GM19035 (cell line): ENCODE measurements at regions not wholly inside any gene's neighbourhood (a gene's known extent, or its start where the extent isn't known, plus 50 kb on each side); places are given as distances from the start of the nearest gene placed in this dataset.
"Not testable (repeated sequence)": the region's sequence is repeated elsewhere in the genome, so short reads cannot be mapped to it uniquely, and the experiment has no call there.

Experiments used
- ATAC-seq: cut with Tn5 transposase; IDR thresholded peaks from one replicate; pipeline ENCODE4 v1.9.1; 2021; ENCODE audit not compliant: unreplicated experiment

GRCh38 chr12:76292891-76293290 lies 55.3 kb downstream of the BBS10 start:
- ATAC-seq: not testable (repeated sequence)

GRCh38 chr12:76292305-76292704 lies 55.9 kb downstream of the BBS10 start:
- ATAC-seq: not testable (repeated sequence)

GRCh38 chr12:76290963-76291859 lies 57.0 kb downstream of the BBS10 start:
- no peak for ATAC-seq

GRCh38 chr12:76288218-76288617 lies 60.0 kb downstream of the BBS10 start:
- ATAC-seq: no peak

GRCh38 chr12:76284816-76285750 lies 63.1 kb downstream of the BBS10 start:
- ATAC-seq: no peak

- ATAC-seq: no peak
These were observed 65.5 kb downstream of the BBS10 start for GRCh38 chr12:76282744-76283143.

- no peak for ATAC-seq
These were observed 70.7 kb downstream of the BBS10 start for GRCh38 chr12:76277480-76277879.

GRCh38 chr12:76276499-76277151 lies 71.6 kb downstream of the BBS10 start:
- no peak for ATAC-seq

GRCh38 chr12:76275511-76276093 lies 72.6 kb downstream of the BBS10 start:
- no peak for ATAC-seq

- ATAC-seq: no peak
These were observed 73.7 kb downstream of the BBS10 start for GRCh38 chr12:76274420-76275083.

- no peak for ATAC-seq
These were observed 75.9 kb downstream of the BBS10 start for GRCh38 chr12:76272287-76272686.

GRCh38 chr12:76270657-76271358 lies 77.4 kb downstream of the BBS10 start:
- no peak for ATAC-seq

GRCh38 chr12:76268267-76268666 lies 79.9 kb downstream of the BBS10 start:
- ATAC-seq: no peak

GRCh38 chr12:76266797-76267196 lies 81.4 kb downstream of the BBS10 start:
- ATAC-seq: no peak

- no peak for ATAC-seq
These were observed 82.6 kb downstream of the BBS10 start for GRCh38 chr12:76265424-76266180.

- no peak for ATAC-seq
These were observed 83.6 kb downstream of the BBS10 start for GRCh38 chr12:76264611-76265012.

GRCh38 chr12:76263696-76264095 lies 84.5 kb downstream of the BBS10 start:
- ATAC-seq: no peak

GRCh38 chr12:76260390-76260748 lies 87.8 kb downstream of the BBS10 start:
- ATAC-seq: no peak
